Fibroblast of pulmonary artery (primary cell): ENCODE measurements at regions not wholly inside any gene's neighbourhood (a gene's known extent, or its start where the extent isn't known, plus 50 kb on each side); places are given as distances from the start of the nearest gene placed in this dataset.

Experiments
- DNase-seq: peaks from one replicate; pipeline ENCODE4 v3.0.0-alpha.2; 2010; ENCODE audit warnings: low read depth
- H3K4me3 ChIP-seq: replicated peaks from 2 replicates; pipeline ENCODE4 v1.5.1; 2011; ENCODE audit warnings: low read depth, mild to moderate bottlenecking, control low read depth, low read length, moderate library complexity
- TF ChIP-seq, protein P1 (sequence below): IDR thresholded peaks from 2 replicates; pipeline ENCODE4 v1.5.1; 2011; ENCODE audit warnings: mild to moderate bottlenecking, control low read depth, low read length, inconsistent platforms; ENCODE audit errors: missing control alignments

DNA sequence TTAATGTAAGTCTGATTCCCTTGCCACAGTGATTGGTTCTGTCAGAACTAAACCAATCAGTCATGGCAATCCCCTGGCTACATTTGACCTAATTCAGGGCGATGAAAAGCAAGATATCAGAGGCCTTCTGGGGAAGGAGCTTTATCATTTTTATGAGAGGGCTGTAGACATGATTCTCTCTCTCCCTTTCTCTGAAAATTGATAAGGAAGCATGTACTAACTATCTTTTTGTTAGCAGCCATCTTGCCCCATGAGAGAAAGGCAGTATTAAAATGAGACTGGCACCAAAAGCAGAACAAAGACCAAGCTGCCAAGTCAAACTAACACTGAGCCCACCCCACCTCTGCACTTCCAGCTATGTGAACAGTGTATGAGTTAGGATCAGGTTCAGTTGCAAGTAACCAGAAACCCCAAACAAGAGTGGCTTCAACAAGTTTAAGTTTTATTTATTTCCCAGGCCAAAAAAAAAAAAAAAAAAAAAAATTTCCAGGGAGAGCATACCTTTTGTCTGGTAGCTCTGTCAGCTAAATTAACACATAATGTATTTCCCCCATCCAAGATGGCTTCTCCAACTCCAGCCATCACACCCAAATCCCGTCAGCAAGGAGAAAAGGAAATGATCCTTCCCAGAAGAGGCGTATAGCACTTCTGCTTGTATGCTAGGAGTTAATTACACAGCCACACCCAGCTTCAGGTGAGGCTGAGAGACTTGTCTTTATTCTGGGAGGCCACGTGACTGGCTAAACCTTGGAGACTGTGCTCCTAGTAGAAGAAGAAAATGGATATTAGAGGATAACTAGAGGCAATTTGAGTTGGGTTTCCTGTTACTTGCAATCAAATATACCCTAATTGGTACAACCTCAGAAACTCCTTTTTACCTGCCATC, 105.8 kb upstream of the RALGPS2 start:
- DNase-seq = no peak
- no peak overlapping the region for H3K4me3 ChIP-seq
- TF ChIP-seq, protein P1, sequence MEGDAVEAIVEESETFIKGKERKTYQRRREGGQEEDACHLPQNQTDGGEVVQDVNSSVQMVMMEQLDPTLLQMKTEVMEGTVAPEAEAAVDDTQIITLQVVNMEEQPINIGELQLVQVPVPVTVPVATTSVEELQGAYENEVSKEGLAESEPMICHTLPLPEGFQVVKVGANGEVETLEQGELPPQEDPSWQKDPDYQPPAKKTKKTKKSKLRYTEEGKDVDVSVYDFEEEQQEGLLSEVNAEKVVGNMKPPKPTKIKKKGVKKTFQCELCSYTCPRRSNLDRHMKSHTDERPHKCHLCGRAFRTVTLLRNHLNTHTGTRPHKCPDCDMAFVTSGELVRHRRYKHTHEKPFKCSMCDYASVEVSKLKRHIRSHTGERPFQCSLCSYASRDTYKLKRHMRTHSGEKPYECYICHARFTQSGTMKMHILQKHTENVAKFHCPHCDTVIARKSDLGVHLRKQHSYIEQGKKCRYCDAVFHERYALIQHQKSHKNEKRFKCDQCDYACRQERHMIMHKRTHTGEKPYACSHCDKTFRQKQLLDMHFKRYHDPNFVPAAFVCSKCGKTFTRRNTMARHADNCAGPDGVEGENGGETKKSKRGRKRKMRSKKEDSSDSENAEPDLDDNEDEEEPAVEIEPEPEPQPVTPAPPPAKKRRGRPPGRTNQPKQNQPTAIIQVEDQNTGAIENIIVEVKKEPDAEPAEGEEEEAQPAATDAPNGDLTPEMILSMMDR = no peak

DNA sequence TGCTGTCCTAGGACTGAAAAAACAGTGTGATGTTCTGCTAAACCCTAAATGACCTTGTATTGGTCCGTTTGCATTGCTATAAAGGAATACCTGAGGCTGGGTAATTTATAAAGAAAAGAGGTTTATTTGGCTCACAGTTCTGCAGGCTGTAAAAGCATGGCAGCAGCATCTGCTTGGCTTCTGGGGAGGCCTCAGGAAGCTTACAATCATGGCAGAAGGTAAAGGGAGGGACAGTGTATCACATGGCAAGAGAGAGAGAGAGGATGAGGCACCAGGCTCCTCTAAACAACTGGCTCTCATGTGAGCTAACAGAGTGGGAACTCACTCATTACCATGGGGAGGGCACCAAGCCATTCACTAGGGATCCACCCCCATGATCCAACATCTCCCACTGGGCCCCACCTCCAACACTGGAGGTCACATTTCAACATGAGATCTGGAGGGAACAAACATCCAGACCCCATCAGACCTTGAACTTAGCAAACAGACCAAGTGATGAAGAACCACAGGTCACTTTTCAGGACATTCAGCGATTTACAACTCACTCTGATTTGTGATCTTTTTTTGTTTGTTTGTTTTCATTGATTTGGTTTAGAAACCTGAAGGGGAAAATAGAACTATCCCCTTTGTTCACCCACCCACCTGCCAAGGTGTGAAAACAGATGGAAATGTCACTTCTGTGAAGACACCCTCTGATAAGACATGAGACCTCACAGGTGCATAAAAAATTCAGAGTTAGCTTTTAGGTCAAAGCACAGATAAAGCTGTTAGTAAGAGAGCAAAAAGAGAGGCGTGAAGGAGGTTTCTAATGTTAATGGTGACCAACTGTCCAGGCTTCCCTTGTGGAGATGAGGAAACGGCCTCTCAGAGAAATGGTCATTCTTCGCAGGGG, 104.2 kb upstream of the RALGPS2 start:
- TF ChIP-seq, protein P1 = no peak
- no peak for DNase-seq

GRCh38 chr1:178621822-178622221, 103.2 kb upstream of the RALGPS2 start:
- TF ChIP-seq, protein P1 = no peak
- H3K4me3 ChIP-seq = no peak overlapping the region
- DNase-seq = no peak

More for the DNA sequence above, 104.2 kb upstream of the RALGPS2 start:
- H3K4me3 ChIP-seq = no peak overlapping the region

- DNase-seq = no peak
- TF ChIP-seq, protein P1 = no peak
- H3K4me3 ChIP-seq = no peak overlapping the region
Observed at GRCh38 chr1:178625695-178626094, 99.3 kb upstream of the RALGPS2 start.

GRCh38 chr1:178627037-178627436, 98.0 kb upstream of the RALGPS2 start:
- no peak overlapping the region for H3K4me3 ChIP-seq
- TF ChIP-seq, protein P1 = no peak
- DNase-seq = no peak

GRCh38 chr1:178628637-178629251, 96.3 kb upstream of the RALGPS2 start:
- H3K4me3 ChIP-seq = no peak overlapping the region
- TF ChIP-seq, protein P1 = no peak
- DNase-seq = no peak
